ENCODE measurements at regions not wholly inside any gene's neighbourhood (a gene's known extent, or its start where the extent isn't known, plus 50 kb on each side); places are given as distances from the start of the nearest gene placed in this dataset.
"Not testable (repeated sequence)": the region's sequence is repeated elsewhere in the genome, so short reads cannot be mapped to it uniquely, and the experiment has no call there.

DNA sequence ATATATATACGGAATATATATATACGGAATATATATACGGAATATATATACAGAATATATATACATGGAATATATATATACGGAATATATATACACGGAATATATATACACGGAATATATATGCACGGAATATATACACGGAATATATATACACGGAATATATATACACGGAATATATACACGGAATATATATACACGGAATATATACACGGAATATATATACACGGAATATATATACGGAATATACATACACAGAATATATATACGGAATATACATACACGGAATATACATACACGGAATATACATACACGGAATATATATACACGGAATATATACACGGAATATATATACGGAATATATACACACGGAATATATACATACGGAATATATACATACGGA is 568.4 kb downstream of the HINT1 start:
- DNase-seq (ENCODE audit: low read depth, low spot score), result not testable (repeated sequence)

DNA sequence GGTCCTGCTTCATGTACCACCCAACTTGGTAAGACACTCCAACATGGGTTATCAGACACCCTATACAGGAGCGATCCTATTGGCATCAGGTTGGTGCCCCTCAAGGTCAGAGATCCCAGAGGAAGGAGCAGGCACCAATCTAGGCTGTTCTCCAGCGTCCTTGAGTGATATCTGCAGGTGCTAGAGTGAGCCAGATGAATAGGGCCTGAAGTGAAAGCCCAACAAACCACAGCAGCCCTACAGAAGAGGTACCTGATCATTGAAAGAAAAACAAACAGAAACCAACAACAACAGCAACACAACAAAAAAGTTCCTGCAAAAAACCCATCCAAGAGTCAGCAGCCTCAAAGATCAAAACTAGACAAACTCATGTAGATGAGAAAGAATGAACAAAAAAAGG is 584.8 kb downstream of the HINT1 start:
- no peak for DNase-seq (ENCODE audit: low read depth, low spot score)

DNA sequence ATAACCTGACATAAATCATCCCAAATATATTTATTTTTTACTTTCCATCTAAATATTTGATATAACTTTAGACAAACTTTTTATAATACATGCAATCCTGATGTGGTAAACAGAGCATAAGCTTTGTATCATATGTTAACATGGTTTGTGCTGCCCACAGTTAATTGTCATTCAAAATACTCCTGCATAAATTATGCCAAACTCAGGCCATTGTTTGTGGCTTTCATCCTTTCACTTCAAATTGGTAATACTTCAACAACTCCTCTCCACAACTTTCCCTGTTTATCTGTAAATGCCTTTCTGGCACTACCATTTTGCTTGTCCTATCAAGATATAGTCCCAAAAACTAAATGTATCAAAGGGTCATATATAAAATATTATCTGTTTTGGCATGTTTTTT is 586.7 kb downstream of the HINT1 start:
- no peak for DNase-seq (ENCODE audit: low read depth, low spot score)

DNA sequence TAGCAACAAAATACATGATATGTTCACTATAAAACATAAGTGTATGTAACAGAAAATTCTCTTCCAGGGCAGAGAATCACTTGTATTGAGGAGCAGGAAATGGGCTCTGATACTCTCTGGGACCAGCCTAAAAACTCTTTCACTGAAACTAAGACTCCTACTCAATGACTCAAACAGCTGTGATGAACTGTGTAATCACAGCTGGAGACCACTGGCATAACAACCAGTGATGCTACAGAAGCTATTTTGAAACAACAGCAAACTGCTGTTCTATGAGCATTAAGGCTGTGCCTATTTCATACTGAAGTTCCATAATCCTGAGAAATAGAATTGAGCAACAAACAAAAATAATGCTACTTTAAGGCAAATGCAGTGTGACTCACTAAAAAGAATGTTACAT is 594.0 kb downstream of the HINT1 start:
- no peak for DNase-seq (ENCODE audit: low read depth, low spot score)

DNA sequence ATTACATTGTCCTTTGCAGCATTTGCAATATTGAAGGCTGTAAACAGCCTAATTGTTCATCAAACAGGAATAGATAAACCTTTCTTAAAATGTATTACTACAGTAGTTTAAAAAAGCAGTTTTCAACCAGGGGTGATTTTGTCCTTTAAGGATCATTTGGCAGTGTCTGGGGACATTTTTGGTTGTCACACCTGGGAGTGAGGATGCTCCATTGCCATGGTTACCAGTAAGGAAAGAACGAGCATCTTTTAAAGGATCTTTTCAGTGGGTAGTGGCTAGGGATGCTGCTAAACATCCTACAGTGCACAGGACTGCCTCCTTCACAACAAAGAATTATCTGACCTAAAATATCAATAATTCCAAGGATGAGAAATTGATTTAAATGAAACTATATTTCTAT is 596.3 kb downstream of the HINT1 start:
- no peak for DNase-seq (ENCODE audit: low read depth, low spot score)

DNA sequence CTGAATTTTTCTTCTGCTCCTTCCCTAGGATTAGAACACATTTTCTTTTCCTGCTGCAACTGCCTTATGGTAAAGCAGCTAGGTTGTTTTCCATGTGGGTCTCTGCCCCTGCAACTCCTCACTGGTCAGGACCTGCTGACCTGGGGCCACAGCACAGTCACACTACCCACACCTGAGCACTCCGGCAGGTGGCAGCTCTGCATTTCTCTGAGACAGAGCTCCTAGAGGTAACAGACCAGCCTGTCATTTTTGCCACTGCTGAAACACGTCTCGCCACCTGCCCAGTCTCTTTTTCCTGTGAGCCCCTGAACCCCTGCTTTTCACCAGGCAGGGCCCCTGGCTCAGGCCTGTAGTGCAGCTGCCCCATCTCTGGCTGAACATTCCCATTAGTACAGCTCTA is 609.6 kb downstream of the HINT1 start:
- DNase-seq (ENCODE audit: low read depth, low spot score), result no peak

DNA sequence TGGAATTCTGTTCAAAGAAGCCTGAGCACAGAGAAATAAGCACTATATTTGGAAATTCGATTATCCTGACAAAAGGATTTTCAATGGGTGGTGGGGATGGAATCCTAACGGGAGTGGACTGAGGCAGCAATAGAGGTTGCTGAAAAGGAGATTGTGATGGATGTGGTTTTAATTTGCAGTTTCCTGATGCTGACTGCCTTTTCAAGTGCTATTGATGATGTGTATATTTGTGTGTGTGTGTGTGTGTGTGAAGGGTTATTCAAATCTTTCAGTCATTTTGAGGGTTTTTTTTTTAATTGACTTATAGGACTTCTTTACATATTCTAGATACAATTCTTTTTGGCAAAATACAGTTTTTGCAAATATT is 614.5 kb downstream of the HINT1 start:
- no peak for DNase-seq (ENCODE audit: low read depth, low spot score)

DNA sequence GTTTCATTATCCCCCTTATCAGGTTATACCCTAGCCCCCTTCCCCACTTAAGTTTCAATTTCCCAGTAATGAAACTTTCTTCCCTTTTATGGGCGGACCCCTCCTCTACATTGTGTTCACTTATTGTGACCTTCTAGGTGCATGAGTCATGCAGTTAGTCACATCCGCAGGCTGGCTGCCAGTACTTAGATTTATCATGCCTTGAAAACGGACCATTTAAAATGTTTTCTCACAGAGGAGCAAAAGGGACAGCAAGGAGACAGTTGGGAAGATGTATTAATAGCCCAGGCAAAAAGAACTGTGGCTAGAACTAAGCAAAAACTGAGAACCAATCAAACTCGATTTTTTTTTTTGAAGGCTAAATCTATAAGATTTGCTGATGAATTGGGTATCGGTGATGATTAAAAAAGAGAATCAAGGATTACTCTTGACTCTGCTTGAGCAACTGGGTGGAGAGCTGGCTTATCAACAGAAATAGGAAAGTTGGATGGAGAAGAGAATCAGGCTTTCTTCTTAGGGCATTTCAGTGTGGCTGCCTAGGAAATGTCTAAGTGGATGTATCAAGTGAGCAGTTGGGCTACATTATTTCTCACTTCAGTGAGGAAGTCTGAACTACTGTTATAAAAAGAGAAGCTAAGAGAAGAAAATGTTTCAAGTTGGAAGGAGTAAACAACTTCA is 615.0 kb downstream of the HINT1 start:
- DNase-seq (ENCODE audit: low read depth, low spot score), result no peak

DNA sequence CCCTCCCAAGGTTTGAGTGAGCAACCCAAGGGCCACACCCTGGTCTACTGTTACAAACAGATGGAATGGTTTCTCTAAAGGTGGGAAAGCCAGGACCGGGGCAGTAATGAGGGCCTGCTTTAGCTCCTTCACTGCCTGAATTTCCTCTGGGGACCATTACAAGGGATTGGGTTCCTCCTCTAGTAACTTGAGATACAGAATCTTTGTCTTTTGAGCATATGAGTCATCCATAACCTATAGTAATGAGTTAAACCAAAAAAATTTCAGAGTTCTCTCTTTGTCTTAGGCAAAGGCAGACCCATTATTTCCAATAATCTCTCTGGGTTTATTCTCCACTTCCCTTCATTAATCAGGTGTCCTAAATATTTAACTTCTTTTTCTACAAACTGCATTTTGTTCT is 618.8 kb downstream of the HINT1 start:
- no peak for DNase-seq (ENCODE audit: low read depth, low spot score)

DNA sequence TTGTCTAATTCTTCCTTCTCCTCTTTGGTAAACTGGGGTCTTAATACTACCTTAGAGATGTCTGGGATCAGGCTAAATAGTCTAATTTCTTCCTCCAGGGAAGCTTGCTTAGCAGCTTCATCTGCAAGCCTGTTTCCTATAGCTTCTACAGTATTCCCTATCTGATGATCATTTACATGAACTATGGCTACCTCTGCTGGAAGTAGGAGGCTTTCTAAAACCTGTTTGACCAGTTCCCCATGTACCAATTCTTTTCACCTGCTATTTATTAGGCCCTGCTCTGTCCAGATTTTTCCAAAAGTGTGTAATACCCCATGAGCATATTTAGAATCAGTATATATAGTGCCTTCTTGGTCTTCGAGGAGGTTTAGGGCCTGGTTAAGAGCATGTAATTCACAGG is 619.8 kb downstream of the HINT1 start:
- no peak for DNase-seq (ENCODE audit: low read depth, low spot score)

DNA sequence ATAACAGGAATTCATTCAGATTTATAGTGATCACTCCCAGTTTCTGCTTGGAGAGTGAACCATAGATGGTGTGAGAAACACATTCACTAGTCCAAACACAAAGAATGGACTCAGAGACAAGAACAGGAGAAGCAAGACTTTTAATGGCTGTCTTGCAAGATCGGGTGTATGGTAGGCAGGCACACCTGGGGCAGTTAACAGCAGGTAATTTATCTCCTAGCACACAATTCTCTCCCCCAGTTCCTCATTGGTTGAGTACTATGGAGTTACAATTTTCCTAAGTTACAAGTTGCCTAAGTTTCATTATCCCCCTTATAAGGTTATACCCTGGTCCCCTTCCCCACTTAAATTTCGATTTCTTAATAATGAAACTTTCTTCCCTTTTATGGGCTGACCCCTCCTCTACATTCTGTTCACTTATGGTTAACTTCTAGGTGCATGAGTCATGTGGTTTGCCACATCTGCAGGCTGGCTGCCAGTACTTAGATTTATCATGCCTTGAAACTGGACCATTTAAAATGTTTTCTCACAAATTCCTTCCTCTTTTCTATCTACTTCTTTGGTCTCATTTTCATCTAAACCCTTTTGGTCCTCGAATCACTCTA is 623.3 kb downstream of the HINT1 start:
- no peak for DNase-seq (ENCODE audit: low read depth, low spot score)

DNA sequence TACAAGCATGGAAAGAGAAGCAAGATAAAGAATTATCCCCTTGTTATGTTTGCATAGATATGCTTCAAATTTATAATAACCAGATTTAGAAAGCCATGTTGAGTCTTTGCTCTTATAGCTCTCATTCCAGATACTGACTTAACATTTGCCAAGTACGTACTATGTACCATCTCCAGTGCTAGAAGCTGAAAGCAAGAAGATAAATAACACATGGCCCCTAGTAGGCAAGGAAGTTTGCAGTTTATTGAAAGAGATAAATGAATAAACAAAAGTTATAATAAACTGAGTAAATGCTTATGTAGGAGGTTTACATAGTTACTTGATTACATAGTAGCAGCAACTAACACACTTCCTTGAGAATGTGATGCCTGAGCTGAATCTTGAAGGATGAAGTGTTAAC is 628.4 kb downstream of the HINT1 start:
- no peak for DNase-seq (ENCODE audit: low read depth, low spot score)

DNA sequence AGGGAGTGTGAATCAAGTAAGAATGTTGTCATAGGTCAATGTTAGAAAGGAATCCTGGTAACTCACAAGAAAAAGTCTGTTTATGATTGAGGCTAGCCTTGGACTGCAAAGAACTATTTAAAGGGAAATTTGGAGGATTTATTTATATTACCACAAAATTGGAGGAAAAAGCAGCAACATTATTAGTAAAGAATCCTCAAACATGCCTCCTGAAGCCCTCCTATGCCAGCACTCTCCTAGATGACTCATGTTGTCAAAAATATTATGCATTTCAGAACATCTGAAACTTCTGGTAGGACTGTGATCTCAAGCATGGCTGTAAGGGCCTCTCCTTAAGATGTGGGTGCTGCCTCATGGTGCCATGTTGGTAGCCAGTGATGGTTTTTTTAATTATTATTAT is 628.5 kb downstream of the CHSY3 start:
- no peak for DNase-seq (ENCODE audit: low read depth, low spot score)

DNA sequence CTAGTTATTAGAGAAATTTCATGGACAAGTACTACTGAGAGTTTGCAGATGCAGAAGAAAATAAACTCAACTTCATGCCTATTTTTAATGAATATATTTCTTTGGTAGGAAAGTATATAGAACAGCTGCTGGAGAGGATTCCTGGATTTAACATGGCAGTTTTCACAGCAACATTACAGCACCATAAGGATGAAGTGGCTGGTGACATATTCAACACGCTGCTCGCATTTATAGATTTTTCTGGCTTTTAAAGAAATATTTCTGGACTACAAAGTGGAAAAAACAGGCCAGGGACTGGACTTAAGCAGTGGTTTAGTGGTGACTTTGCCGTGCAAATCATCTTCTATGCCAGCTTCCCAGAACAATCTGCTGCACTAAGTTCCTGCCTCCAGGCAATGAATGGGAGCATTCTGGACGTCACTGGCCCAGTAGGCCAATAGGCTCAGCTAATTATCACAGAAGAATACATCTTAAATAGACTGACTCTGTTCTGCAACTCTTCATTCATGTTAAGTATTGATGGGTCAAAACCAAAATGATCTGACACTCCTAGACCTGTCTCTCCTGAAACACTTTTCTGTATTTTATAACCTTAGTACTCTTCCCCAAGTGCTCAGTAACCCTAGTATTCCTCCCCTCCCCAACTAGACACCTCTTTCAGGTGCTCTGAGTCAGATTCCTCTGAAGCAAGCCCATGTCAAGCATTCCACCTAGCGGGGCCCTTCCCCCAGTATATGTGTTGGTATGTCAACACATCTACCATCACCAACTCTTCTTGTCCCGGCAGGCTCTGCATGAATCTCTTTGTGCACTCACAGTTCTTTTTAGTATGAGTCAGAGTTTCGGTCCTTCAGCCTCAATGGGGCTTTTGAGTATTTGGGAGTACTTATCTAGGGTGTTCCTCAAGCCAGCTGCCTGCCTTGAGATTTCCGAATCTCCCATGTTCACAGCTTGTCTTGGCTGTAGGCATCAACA is 625.5 kb downstream of the CHSY3 start:
- DNase-seq (ENCODE audit: low read depth, low spot score), result no peak

DNA sequence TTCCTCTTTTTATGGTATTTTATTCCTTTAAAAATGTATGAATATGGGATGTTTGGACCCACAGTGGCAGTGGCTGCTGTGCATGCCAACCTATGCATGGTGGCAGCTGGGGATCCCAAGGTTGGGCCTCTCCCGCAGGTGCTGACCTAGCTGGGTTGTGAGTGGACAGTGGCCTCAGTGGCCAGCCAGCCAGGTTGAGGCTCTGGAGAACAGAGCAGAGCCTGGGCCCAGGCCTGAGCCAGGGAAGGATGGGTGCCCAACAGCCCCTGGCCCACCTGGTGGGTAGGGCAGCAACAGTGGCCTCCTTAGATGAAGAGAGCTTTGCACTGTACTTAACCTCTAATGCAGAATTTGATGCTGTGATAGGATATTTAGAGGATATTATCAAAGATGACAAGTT is 624.8 kb downstream of the CHSY3 start:
- DNase-seq (ENCODE audit: low read depth, low spot score), result no peak

DNA sequence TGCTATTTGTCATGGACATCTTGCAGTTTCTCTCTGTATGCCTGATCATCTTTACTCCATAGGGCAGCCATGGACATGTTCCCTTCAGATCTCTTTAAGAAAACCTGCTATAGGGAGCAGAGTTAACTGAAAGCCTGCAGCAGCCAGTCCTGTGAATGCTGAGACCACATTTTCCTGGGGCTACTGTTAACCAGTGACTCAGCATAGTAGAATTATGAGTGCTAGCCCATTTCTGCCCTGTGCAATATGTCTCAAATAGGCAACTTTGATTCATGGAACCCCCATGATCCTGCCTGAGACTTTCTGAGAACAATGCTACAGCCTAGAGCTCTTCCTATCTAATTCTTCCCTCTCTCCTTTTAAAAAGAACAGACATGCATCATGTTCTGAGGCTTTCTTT is 624.2 kb downstream of the CHSY3 start:
- DNase-seq (ENCODE audit: low read depth, low spot score), result no peak

DNA sequence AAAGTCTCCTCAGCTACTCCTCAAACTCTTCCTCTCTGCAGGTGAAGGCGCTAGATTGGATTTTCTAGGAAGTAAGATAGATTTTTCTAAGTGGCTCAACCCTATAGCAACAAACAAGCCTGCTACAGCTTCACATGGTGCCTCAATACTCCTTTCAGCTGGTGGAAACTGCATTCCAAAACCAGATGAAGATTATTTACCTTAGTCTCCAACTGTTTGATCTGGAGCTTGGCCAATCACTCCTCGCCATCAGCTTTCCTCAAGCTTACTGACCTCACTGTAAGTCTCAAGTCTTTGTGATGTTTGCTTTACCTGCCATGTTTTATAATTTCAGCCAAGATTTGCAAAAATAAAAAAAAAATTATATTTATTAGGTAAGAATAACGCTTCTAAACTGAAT is 622.4 kb downstream of the CHSY3 start:
- DNase-seq (ENCODE audit: low read depth, low spot score), result no peak

DNA sequence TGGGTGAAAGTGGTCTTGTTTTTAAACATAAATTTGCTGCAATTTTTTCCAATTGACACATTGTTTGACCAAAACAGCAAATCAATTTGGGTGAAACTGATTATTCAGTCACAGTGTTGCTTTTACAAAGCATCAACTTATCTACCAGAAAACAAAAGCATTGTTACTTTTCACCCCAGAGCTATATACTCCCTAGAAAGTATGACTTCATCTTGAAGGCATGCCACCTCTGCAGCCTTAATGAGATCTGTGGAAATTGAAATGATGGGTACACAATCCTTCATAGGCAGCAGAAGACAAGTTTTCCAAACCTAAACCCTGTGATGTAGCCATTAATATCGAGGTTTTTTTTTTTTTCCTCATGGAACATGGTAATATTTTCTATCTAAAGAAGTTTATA is 615.9 kb downstream of the CHSY3 start:
- DNase-seq (ENCODE audit: low read depth, low spot score), result no peak

DNA sequence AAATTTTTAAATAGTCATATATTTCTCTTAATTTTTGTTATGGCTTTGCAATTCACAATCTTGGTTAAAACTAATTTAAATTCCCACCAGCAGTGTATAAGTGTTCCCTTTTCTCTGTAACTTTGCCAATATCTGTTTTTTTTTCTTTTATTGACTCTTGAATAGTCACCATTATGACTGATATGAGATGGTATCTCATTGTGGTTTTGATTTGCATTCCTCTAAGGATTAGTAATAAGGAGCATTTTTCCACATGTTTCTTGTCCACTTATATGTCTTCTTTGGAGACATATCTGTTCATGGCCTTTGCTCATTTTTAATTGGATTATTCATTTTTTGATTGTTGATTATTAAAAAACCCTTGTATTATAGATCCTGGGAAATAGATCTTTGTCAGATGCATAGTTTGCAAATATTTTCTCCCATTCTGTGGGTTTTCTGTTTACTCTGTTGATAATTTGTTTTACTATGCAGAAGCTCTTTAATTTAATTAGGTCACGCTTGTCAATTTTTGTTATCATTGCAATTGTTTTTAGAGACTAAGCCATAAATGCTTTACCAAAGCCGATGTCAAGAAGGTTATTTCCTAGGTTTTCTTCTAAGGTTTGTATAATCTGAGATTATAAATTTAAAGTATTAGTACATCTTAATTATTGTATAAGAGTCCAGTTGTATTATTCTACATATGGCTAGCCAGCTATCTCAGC is 610.9 kb downstream of the CHSY3 start:
- no peak for DNase-seq (ENCODE audit: low read depth, low spot score)

DNA sequence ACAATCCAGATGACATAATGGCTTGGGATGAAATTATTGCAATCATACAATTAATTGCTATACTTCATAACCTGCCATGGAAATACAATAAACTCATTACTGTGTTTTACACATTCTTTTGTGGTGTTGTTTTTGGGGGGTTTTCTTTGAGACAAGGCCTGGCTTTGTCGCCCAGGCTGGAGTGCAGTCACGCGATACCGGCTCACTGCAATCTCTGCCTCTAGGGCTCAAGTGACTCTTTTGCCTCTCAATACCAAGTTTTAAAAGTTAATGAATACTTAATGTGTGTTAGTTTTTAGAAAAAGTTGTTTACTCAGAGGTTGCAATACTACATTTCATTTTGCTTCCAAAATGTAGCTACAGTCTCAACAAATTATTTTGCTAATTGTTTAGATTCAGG is 598.4 kb downstream of the CHSY3 start:
- no peak for DNase-seq (ENCODE audit: low read depth, low spot score)

DNA sequence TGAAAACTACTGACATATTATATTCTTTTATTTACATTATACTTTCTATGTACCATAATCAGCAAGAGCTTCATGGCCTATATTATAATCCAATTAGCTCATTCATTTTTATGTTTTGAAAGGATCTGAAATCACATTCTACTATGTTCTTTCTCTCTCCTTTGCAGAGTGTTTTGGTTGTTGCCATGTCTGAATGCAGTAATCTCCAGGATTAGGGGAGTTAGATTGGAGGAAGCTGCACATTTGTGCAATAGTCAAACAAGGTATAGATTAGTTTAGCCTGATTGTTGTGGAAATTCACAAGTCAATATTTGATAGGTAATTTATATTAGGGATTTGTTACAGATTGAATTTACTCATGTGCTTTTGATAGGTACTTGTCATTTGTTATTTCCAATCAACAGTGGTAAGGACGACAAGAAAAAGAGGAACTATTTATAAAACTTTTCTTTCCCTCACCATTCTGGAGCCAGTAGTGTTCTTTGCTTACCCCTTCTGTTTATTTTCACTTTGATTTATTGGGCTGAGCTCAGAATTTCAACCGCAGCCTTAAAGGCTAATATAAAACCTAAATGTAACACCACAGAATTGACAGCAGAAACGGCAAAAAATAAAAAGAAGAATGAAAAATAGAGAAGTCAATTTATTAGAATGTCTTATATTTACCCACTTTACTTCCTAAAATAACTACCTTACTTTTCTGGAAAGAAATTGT is 597.0 kb downstream of the CHSY3 start:
- DNase-seq (ENCODE audit: low read depth, low spot score), result no peak

DNA sequence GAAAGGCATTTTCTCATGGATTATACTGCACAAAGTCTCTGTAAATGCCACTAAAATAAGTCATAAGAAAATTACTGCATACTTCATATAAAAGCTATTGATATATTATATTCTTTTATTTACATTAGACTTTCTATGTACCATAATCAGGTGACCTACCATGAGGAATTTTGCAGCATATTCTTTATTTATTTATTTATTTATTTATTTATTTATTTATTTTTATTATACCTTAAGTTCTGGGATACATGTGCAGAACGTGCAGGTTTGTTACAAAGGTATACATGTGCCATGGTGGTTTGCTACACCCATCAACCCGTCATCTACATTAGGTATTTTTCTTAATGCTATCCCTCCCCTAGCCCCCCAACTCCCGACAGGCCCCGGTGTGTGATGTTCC is 596.2 kb downstream of the CHSY3 start:
- DNase-seq (ENCODE audit: low read depth, low spot score), result not testable (repeated sequence)
